Uterus (tissue), 2 donors: ENCODE measurements at regions not wholly inside any gene's neighbourhood (a gene's known extent, or its start where the extent isn't known, plus 50 kb on each side); places are given as distances from the start of the nearest gene placed in this dataset.

Experiments
- POLR2A ChIP-seq, 2 donors: fragments of 450-650 bp; IDR thresholded peaks; one replicate each; pipeline ENCODE4 v1.6.1; 2016; ENCODE audit warnings: antibody characterized with exemption in 2 of 2, mild to moderate bottlenecking in 1 of 2, moderate library complexity in 1 of 2
- TF ChIP-seq, protein P1 (sequence below), 4 experiments: fragments of 200-600 bp in 2 of 4; fragments of 450-650 bp in 2 of 4; sonication (generic) in 2 of 4; IDR thresholded peaks; one replicate each; pipeline ENCODE4 v1.5.1; 2016 to 2019; ENCODE audit warnings: antibody characterized with exemption in 4 of 4, mild to moderate bottlenecking in 2 of 4, moderate library complexity in 1 of 4

DNA sequence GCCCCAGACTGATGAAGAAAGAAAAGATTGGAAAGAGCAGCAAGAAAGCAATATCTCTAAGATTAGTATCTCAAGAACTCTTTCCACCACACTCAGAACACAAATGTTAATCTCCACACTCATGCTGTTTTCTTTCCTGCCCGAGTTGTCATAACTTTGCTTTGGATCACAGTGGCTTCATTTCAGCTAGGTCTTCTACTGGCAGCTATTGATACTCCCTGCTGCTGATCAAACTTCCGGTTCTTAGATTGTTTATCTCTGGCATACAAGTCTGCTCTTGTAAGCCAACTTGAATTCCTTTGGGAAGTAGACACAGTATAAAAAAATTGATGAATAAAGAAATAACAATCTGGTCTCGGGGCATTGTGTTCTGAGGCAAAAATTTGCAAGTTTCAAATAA lies 77.7 kb upstream of the SPEF2 start:
- TF ChIP-seq, protein P1, sequence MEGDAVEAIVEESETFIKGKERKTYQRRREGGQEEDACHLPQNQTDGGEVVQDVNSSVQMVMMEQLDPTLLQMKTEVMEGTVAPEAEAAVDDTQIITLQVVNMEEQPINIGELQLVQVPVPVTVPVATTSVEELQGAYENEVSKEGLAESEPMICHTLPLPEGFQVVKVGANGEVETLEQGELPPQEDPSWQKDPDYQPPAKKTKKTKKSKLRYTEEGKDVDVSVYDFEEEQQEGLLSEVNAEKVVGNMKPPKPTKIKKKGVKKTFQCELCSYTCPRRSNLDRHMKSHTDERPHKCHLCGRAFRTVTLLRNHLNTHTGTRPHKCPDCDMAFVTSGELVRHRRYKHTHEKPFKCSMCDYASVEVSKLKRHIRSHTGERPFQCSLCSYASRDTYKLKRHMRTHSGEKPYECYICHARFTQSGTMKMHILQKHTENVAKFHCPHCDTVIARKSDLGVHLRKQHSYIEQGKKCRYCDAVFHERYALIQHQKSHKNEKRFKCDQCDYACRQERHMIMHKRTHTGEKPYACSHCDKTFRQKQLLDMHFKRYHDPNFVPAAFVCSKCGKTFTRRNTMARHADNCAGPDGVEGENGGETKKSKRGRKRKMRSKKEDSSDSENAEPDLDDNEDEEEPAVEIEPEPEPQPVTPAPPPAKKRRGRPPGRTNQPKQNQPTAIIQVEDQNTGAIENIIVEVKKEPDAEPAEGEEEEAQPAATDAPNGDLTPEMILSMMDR (IDR thresholded peaks at IDR 0.05), result no peak
- no peak for TF ChIP-seq POLR2A (IDR thresholded peaks at IDR 0.05)
